HG03196 (cell line): ENCODE measurements at regions not wholly inside any gene's neighbourhood (a gene's known extent, or its start where the extent isn't known, plus 50 kb on each side); places are given as distances from the start of the nearest gene placed in this dataset.
A peak's percentile ranks its signal among the peaks of the same experiment; 100 is the strongest.
"Not testable (repeated sequence)": the region's sequence is repeated elsewhere in the genome, so short reads cannot be mapped to it uniquely, and the experiment has no call there.

ENCODE experiments used
- ATAC-seq: cut with Tn5 transposase; IDR thresholded peaks from one replicate; pipeline ENCODE4 v1.9.1; 2021; ENCODE audit not compliant: unreplicated experiment

GRCh38 chr6:4656106-4656505 is 120.1 kb upstream of the CDYL start:
- no peak for ATAC-seq

- no peak for ATAC-seq
These were observed 120.8 kb upstream of the CDYL start for GRCh38 chr6:4655196-4656025.

GRCh38 chr6:4653141-4653540 is 123.1 kb upstream of the CDYL start:
- ATAC-seq: no peak

- no peak for ATAC-seq
These were observed 124.3 kb upstream of the CDYL start for GRCh38 chr6:4651831-4652467.

- ATAC-seq: no peak
These were observed 126.5 kb upstream of the CDYL start for GRCh38 chr6:4649728-4650127.

- ATAC-seq: no peak
These were observed 128.5 kb upstream of the CDYL start for GRCh38 chr6:4647414-4648365.

- ATAC-seq: no peak
These were observed 130.4 kb upstream of the CDYL start for GRCh38 chr6:4645713-4646360.

GRCh38 chr6:4644996-4645395 is 131.2 kb upstream of the CDYL start:
- no peak for ATAC-seq

GRCh38 chr6:4641461-4641860 is 134.7 kb upstream of the CDYL start:
- no peak for ATAC-seq

GRCh38 chr6:4640139-4640538 is 136.1 kb upstream of the CDYL start:
- no peak for ATAC-seq

GRCh38 chr6:4638641-4639040 is 137.6 kb upstream of the CDYL start:
- ATAC-seq: no peak

GRCh38 chr6:4637691-4638433 is 138.3 kb upstream of the CDYL start:
- peak; percentile 96 for ATAC-seq

- no peak for ATAC-seq
These were observed 139.4 kb upstream of the CDYL start for GRCh38 chr6:4636881-4637224.

GRCh38 chr6:4636191-4636880 is 139.9 kb upstream of the CDYL start:
- ATAC-seq: no peak

- ATAC-seq: no peak
These were observed 140.5 kb upstream of the CDYL start for GRCh38 chr6:4635666-4636065.

- ATAC-seq: no peak
These were observed 143.8 kb upstream of the CDYL start for GRCh38 chr6:4632421-4632820.

GRCh38 chr6:4629789-4630188 is 146.4 kb upstream of the CDYL start:
- ATAC-seq: not testable (repeated sequence)

- no peak for ATAC-seq
These were observed 150.6 kb upstream of the CDYL start for GRCh38 chr6:4625557-4625956.

- no peak for ATAC-seq
These were observed 151.5 kb upstream of the CDYL start for GRCh38 chr6:4624726-4625125.
